HG02943 (cell line): ENCODE measurements at regions not wholly inside any gene's neighbourhood (a gene's known extent, or its start where the extent isn't known, plus 50 kb on each side); places are given as distances from the start of the nearest gene placed in this dataset.
A peak's percentile ranks its signal among the peaks of the same experiment; 100 is the strongest.
"Not testable (repeated sequence)": the region's sequence is repeated elsewhere in the genome, so short reads cannot be mapped to it uniquely, and the experiment has no call there.

Source experiments
- ATAC-seq: cut with Tn5 transposase; IDR thresholded peaks from one replicate; pipeline ENCODE4 v1.9.1; 2021; ENCODE audit warnings: mild to moderate bottlenecking, low read depth, moderate library complexity; ENCODE audit not compliant: unreplicated experiment

GRCh38 chr11:103794262-103794661 lies 242.2 kb upstream of the DDI1 start:
- no peak for ATAC-seq

- ATAC-seq, result no peak
Measured at GRCh38 chr11:103798026-103798425, 238.4 kb upstream of the DDI1 start.

DNA sequence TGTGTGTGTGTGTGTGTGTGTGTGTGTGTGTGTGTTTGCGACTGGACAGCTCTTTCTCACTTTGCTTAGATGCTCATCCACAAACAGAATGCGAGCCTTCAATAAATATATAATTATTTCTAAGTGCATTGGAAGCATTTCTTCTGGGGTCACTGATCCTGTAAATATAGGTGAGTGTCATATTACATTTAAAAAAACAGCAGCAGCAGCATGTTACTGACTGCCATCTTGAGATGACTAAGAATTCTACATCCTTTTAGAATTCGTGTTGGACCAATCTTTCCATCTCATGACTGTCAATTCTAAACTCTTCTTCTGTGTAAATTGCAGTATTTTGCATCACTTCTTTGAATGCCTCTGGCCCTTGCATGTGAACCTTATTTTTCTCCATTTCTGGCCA lies 238.0 kb upstream of the DDI1 start:
- ATAC-seq, result no peak

- no peak for ATAC-seq
Measured at GRCh38 chr11:103800406-103801114, 235.9 kb upstream of the DDI1 start.

DNA sequence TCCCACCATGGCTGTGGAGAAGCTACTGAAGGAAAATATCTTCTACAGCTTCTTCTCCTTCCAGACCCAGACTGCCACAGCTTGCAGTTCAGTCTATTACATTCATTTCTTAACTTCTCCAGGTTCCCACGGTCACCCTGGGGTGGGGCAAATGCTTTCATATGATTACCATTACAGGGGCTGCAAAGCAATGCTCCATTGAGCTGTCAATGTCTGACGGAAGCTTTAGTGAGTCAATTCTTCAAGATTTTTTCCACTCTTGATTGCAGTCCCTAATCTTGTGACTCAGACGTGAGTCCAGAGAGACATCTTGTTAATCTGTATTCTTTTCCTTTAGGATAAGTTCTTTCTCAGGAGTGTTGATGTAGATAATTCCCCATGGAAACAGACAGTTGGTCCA lies 233.4 kb upstream of the DDI1 start:
- ATAC-seq, result no peak

GRCh38 chr11:103805688-103806009 lies 230.8 kb upstream of the DDI1 start:
- no peak for ATAC-seq

- ATAC-seq, result peak; percentile 64
Measured at GRCh38 chr11:103806130-103806895, 230.1 kb upstream of the DDI1 start.

DNA sequence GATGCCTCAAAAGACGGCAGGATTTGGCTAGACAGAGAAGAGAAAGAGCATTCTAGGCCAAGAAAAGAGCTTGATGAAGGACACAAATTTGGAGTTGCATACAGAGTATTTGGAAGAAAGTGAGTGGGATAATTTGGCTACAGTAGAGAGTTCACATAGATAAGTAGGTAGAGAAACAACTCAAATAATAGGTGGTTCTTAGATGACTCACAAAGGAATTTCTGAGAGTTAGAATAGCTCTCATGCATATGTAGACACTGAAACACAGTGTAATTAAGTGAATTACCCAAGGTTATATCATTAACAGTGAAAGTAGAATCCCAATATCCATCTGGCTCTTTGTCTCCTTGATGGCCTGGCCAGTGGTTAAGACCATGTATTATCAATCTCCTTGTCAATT lies 228.6 kb upstream of the DDI1 start:
- no peak for ATAC-seq

- no peak for ATAC-seq
Measured at GRCh38 chr11:103808252-103808651, 228.2 kb upstream of the DDI1 start.

DNA sequence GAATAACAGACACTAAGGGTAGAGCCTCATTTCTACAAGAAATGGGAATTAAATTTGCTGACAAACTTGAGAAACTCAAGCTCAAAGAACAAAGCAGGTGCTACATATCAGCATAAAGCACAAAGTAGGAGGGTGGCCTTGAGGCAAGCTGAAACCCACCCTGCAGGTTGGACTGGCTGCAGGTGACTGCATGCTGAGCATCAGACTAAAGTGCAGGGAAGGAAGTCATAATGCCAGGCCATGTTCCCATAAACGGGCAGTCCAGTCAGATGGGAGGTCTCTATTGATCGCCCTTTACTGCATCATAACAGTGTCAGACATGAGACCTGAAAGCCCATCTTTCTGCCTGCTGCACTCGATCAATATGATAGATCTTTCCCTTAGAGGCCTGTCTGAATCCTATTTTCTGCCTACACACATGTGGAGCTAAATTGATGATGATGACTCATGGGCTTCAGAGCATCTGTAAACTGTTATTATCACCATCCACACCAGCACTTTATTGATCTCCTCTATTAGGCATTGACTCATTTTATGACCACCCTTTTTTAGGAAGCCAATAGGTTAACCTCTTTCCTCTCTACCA lies 224.5 kb upstream of the DDI1 start:
- no peak for ATAC-seq

DNA sequence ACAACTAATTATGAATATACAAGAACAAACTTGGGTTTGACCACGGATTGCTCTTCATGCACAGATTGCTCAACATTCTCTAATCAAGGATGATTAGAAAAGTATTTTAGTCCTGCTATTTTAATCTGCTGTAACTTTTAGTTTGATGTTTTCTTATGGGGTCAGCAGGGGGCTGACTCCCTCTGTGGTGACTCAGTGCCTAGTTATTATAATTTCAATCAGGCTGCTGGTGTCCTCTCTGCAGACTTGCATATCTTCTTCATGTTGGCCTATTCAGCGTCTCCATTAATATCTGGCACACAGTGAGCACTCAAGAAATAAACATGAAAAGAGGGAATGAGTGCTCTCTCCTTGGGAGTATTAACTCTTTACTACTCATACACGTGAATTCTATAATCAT lies 223.8 kb upstream of the DDI1 start:
- ATAC-seq, result no peak

GRCh38 chr11:103820345-103820744 lies 216.1 kb upstream of the DDI1 start:
- ATAC-seq, result not testable (repeated sequence)

DNA sequence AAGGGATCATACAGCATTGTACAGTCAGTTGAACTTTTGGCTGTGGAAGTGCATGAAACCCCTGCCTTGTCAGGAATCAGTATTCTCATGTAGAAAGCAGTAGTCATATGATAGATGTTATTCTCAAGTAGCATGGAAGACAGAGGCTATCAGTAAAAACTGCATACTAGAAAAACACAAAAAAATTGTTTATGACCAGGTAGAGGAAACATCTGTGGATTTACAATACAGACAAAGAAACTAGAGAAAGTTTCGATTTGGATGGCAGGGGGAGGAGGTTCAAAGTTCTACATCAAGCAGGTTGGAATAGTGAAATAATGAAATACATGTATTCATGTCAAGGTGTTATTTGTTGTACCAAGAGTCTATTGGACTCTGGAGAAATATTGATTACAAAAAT lies 212.3 kb upstream of the DDI1 start:
- no peak for ATAC-seq

DNA sequence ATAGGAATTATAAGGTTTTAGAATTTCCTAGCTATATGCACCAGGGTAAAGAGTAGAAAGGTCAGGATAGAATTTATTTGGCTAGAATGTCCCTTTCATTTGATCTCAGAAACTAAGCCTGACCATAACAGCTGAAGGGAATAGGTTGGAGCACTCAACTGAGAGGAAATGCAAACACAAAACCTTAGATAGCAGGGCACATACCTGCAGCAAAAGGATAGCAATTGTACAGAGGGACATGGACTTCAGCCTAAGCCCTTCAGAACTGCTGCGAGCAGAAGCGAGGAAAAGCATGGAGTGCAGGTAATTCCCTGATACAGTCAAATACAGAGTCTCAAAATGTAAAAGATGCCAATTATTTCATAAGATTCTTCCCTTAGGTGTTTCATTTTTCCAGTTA lies 211.0 kb upstream of the DDI1 start:
- no peak for ATAC-seq

DNA sequence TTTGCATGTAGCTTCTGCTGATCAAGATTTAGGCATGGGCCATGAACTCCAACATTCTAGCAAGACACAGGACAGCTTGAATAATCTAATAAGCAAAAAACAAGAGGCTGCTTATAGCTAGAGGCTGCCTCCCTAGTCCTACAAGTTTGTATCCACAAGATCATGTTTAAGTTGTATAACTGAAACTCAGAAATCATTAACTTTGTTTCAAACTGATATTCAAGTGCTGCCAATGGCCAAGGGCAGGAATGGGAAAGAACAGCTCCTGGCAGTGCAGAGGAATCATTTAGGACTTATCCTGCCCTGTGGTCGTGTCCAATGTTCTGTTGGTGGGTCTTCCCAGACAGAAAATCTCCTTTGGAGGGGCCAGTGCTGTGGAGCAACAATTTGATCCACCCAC lies 209.6 kb upstream of the DDI1 start:
- no peak for ATAC-seq

DNA sequence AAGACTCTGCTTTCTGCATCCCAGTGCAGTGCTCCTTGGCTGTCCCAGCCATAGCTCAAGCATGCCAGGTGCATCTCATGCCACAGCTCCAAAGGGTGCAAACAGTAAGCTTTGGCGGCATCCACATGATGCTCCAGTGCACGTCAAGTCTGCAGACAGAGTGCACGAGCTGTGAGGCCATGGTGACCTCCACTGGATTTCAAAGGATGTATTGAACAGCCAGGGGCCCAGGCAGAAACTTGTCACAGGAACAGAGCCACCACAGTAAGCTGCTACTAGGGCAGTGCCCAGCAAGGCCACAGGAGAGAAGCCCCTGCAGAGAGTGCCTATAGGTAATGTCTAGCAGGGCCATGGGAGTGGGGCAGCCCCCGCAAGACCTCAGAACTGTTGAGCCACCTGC lies 206.8 kb upstream of the DDI1 start:
- no peak for ATAC-seq

GRCh38 chr11:103830205-103830604 lies 206.2 kb upstream of the DDI1 start:
- ATAC-seq, result no peak

GRCh38 chr11:103832762-103833161 lies 203.7 kb upstream of the DDI1 start:
- ATAC-seq, result no peak

DNA sequence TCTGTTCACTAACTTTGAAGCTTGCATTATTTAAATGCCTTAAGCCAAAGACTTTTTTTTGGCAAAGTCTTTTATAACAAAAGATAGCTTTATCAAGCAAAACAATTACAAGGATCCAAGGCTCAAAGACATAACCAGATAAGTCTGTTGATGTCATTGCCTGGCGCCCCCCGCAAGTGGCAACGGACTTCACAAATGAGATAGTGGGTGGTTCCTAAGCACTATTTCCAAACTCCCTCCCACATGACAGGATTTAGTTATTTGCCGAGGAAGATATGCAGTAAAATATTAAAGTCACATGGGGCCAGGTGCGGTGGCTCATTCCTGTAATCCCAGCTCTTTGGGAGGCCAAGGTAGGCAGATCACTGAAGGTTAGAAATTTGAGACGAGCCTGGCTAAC lies 194.2 kb upstream of the DDI1 start:
- no peak for ATAC-seq

GRCh38 chr11:103842795-103843194 lies 193.6 kb upstream of the DDI1 start:
- ATAC-seq, result no peak

DNA sequence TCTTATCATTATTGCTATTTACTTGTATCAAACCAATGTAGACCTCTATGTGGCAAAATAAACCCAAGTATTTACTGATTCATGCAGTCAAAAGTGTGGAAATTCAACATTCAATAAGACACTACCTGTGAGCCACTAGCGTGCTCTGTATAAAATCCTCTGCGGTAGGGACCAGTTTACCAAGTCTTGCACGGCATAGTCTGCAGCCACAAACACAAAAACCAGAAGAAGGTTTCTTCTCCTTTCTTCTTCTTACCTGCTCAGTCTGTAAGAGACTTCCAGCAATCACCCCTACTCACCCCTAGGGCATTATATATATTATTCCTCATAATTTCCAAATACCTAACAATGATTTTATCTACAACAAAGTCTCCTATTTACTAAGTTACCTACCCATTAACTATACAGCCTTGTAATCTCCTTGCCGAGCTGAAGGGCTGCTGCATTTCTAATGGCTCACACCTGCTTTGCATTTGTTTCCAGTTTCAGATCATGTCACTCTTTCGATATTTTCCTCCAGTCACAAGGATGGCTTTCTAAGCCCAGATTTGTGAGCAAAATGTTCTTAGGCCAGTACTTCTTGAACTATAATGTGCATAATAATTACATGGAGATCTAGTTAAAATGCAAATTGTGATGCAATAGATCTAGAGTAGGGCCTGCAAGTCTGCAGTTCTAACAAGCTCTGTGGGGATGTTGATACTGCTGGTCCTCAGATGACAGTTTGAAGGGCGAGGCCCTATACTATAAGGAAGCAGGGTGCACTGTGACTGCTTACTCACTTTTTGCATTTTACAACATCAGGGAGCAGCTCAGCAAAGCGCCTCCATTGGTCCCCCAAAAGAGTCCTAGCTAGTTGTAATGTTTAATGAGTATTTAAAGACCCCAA lies 191.9 kb upstream of the DDI1 start:
- peak; percentile 98 for ATAC-seq
